CD4-positive, alpha-beta T cell (primary cell): ENCODE measurements at regions not wholly inside any gene's neighbourhood (a gene's known extent, or its start where the extent isn't known, plus 50 kb on each side); places are given as distances from the start of the nearest gene placed in this dataset.

Source experiments
- ATAC-seq: fragments of 200-7000 bp; cut with Tn5 transposase; one replicate; pipeline ENCODE4 v1.10.0; 2022; ENCODE audit warnings: mild to moderate bottlenecking; ENCODE audit not compliant: poor library complexity
- CTCF ChIA-PET: fragments of 350-600 bp; sonication (Branson Sonifier 250); formaldehyde crosslinking; loops from one replicate; lab custom pipeline; 2021; ENCODE audit warnings: antibody characterized with exemption, inconsistent platforms; lab: Charles Lee
- POLR2A ChIA-PET: fragments of 350-600 bp; sonication (Branson Sonifier 250); formaldehyde crosslinking; loops from one replicate; lab custom pipeline; 2021; ENCODE audit warnings: antibody characterized with exemption, inconsistent platforms; lab: Charles Lee
- DNase-seq, 14 experiments: peaks; one replicate each; pipeline ENCODE4 v3.0.0-alpha.2; 2013 to 2020; ENCODE audit warnings: mixed read lengths in 2 of 14
- H3K27ac ChIP-seq, 2 donors: one replicate each; pipeline versions ENCODE4 v1.5.1 to v1.7.0; 2013; ENCODE audit warnings: low read length in 2 of 2, low read depth in 1 of 2, mild to moderate bottlenecking in 1 of 2
- H3K27me3 ChIP-seq, 2 experiments: 1 replicate in 1 of 2; 2 replicates in 1 of 2; pipeline versions ENCODE4 v1.6.1 to v1.7.0; 2013; ENCODE audit warnings: low read length in 2 of 2, control low read depth in 1 of 2, mild to moderate bottlenecking in 1 of 2, moderate library complexity in 1 of 2; ENCODE audit not compliant: insufficient read depth in 2 of 2, control insufficient read depth in 1 of 2
- H3K36me3 ChIP-seq: one replicate; pipeline ENCODE4 v1.6.1; 2013; ENCODE audit warnings: low read length, control low read depth; ENCODE audit not compliant: insufficient read depth
- H3K4me1 ChIP-seq: one replicate; pipeline ENCODE4 v1.6.1; 2013; ENCODE audit warnings: low read length, control low read depth; ENCODE audit not compliant: insufficient read depth
- H3K4me3 ChIP-seq: one replicate; pipeline ENCODE4 v1.5.1; 2013; ENCODE audit warnings: mild to moderate bottlenecking, low read length, moderate library complexity
- H3K9me3 ChIP-seq, 2 experiments: 1 replicate in 1 of 2; 2 replicates in 1 of 2; pipeline versions ENCODE4 v1.6.1 to v1.7.0; 2013; ENCODE audit warnings: low read length in 2 of 2, mild to moderate bottlenecking in 2 of 2, control low read depth in 1 of 2, moderate library complexity in 1 of 2; ENCODE audit not compliant: control insufficient read depth in 1 of 2, insufficient read depth in 1 of 2
- H3K27ac Mint-ChIP-seq: one replicate; pipeline ENCODE4 v1.8.0; 2020; ENCODE audit warnings: mixed read lengths
- H3K27me3 Mint-ChIP-seq: one replicate; pipeline ENCODE4 v1.8.0; 2021; ENCODE audit warnings: mixed read lengths
- H3K36me3 Mint-ChIP-seq: one replicate; pipeline ENCODE4 v1.8.0; 2021; ENCODE audit warnings: low read depth, mixed read lengths
- H3K4me1 Mint-ChIP-seq: one replicate; pipeline ENCODE4 v1.8.0; 2021; ENCODE audit warnings: low read depth, mixed read lengths
- H3K4me3 Mint-ChIP-seq: one replicate; pipeline ENCODE4 v1.8.0; 2020; ENCODE audit warnings: mild to moderate bottlenecking, mixed read lengths
- H3K9me3 Mint-ChIP-seq: one replicate; pipeline ENCODE4 v1.8.0; 2020; ENCODE audit warnings: mixed read lengths
- CTCF ChIP-seq: fragments of 200-600 bp; IDR thresholded peaks from one replicate; pipeline ENCODE4 v1.8.0; 2022; ENCODE audit warnings: antibody characterized with exemption, mild to moderate bottlenecking
- intact Hi-C, 2 experiments: fragments of 100-400 bp; cut with DNase I in 1 of 2; cut with micrococcal nuclease in 1 of 2; formaldehyde crosslinking; loops; one replicate each; pipeline versions ENCODE4 v1.15.1 to v1.9.0; 2023 to 2025; cut with DNase I, micrococcal nuclease

- POLR2A ChIA-PET: no interaction called here
- no peak for DNase-seq
- CTCF ChIA-PET: interaction anchor here (0.7 kb wide), 1 partner anchor 85 kb away, joined by 4 read pairs; no protein-coding TSS in a partner anchor
- H3K36me3 ChIP-seq: no peaks in the 10 kb centered on the region
- Mint-ChIP-seq H3K27ac (no peak overlapping the region), H3K36me3 (no peaks in the 10 kb centered on the region), H3K4me3 (no peak overlapping the region), H3K4me1 (no peaks in the 10 kb centered on the region), H3K27me3 (no peaks in the 10 kb centered on the region), H3K9me3 (no peaks in the 10 kb centered on the region)
- no peak overlapping the region for H3K4me3 ChIP-seq
- no peaks in the 10 kb centered on the region for H3K9me3 ChIP-seq
- H3K27ac ChIP-seq: no peak overlapping the region
- ATAC-seq: no peak
- no peaks in the 10 kb centered on the region for H3K27me3 ChIP-seq
- intact Hi-C loops: no loop called here
- no peak for TF ChIP-seq CTCF
- H3K4me1 ChIP-seq: no peaks in the 10 kb centered on the region
Observed at GRCh38 chr2:7785700-7786099, 868.5 kb downstream of the RNF144A start.

GRCh38 chr2:7788736-7789135 is 871.5 kb downstream of the RNF144A start:
- no peak overlapping the region for H3K27ac ChIP-seq
- TF ChIP-seq CTCF: no peak
- H3K27me3 ChIP-seq: no peaks in the 10 kb centered on the region
- no peaks in the 10 kb centered on the region for H3K36me3 Mint-ChIP-seq
- DNase-seq (no peak), ATAC-seq (no peak)
- no peaks in the 10 kb centered on the region for H3K9me3 ChIP-seq
- CTCF ChIA-PET: no interaction called here
- H3K4me3 ChIP-seq: no peak overlapping the region
- POLR2A ChIA-PET: no interaction called here
- H3K4me1 ChIP-seq: no peaks in the 10 kb centered on the region
- H3K4me1 Mint-ChIP-seq: no peaks in the 10 kb centered on the region
- intact Hi-C loops: no loop called here
- no peaks in the 10 kb centered on the region for H3K36me3 ChIP-seq
- no peak overlapping the region for H3K27ac Mint-ChIP-seq
- H3K9me3 Mint-ChIP-seq: no peaks in the 10 kb centered on the region
- no peak overlapping the region for H3K4me3 Mint-ChIP-seq
- no peaks in the 10 kb centered on the region for H3K27me3 Mint-ChIP-seq

DNA sequence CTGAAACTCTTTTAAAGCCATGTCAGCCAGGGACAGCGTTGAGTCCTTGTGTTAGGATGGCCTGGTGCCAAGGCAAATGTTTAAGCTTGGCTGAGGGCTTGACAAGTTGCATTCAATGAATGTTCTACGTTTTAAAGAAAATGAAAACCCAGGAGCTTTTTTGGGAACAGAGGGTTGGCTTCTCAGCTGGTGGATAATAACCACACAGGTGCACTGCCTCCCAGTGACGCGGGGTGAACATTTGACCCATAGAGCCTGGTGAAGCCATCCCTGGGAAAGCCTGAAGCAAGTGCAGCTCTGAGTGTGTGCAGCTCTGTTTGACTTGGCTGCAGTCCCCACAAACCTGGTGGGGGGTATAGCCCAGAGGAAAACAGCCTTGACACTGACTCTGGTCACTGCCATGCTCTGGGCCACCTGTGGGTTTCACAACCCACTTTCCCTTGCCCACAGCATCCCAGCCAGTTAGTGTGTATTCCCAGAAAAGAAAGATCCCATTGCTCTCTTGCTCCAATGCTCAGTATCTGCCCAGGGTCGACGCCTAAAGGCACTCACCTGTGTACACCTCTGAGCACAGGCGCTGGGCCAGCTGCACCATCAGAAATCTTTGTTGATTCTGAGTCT is 874.9 kb downstream of the RNF144A start:
- ATAC-seq (no peak), DNase-seq (no peak)
- no peaks in the 10 kb centered on the region for H3K9me3 Mint-ChIP-seq
- POLR2A ChIA-PET: no interaction called here
- H3K9me3 ChIP-seq: no peaks in the 10 kb centered on the region
- H3K27me3 Mint-ChIP-seq: no peaks in the 10 kb centered on the region
- no peak overlapping the region for H3K4me3 ChIP-seq
- CTCF ChIA-PET: no interaction called here
- intact Hi-C loops: no loop called here
- no peaks in the 10 kb centered on the region for H3K36me3 ChIP-seq
- H3K4me1 ChIP-seq: no peaks in the 10 kb centered on the region
- no peak overlapping the region for H3K27ac ChIP-seq
- no peak for TF ChIP-seq CTCF
- H3K27ac Mint-ChIP-seq: no peak overlapping the region
- H3K4me1 Mint-ChIP-seq: no peaks in the 10 kb centered on the region
- no peaks in the 10 kb centered on the region for H3K27me3 ChIP-seq
- H3K4me3 Mint-ChIP-seq: no peak overlapping the region
- H3K36me3 Mint-ChIP-seq: no peaks in the 10 kb centered on the region
